SK-N-SH (cell line): ENCODE measurements at regions not wholly inside any gene's neighbourhood (a gene's known extent, or its start where the extent isn't known, plus 50 kb on each side); places are given as distances from the start of the nearest gene placed in this dataset.

ENCODE experiments used
- CTCF ChIA-PET: fragments of 300-600, 350-600 bp; formaldehyde crosslinking; extraction: SDS; loops from one replicate; lab custom pipeline; 2021; lab: Yijun Ruan, JAX
- POLR2A ChIA-PET: fragments of 350-600 bp; sonication (Branson Sonifier 250); formaldehyde crosslinking; extraction: SDS; loops from one replicate; lab custom pipeline; 2020; ENCODE audit warnings: antibody characterized with exemption, inconsistent platforms; lab: Yijun Ruan, JAX
- DNase-seq: peaks from one replicate; pipeline ENCODE4 v3.0.0; 2012
- H2AFZ ChIP-seq: fragments of 200-600 bp; sonication (generic); 2 replicates; pipeline ENCODE4 v1.8.1; 2016; ENCODE audit warnings: antibody characterized with exemption, mild to moderate bottlenecking, low read depth
- H3F3A ChIP-seq: fragments of 200-600 bp; sonication (generic); replicated peaks from 2 replicates; pipeline ENCODE3; 2016; ENCODE audit warnings: antibody characterized with exemption, mild to moderate bottlenecking; ENCODE audit not compliant: insufficient read depth
- H3K27ac ChIP-seq, 2 experiments: fragments of 200-500 bp in 1 of 2; fragments of 200-600 bp in 1 of 2; sonication (Bioruptor generic) in 1 of 2; sonication (generic), shearing (Covaris generic) in 1 of 2; 2 replicates each; pipeline versions ENCODE4 v1.5.1 to v1.6.1; 2014 to 2016; ENCODE audit warnings: low read depth in 2 of 2, inconsistent platforms in 1 of 2, low read length in 1 of 2, mild to moderate bottlenecking in 1 of 2, mixed read lengths in 1 of 2
- H3K27me3 ChIP-seq: fragments of 200-600 bp; sonication (generic), shearing (Covaris generic); 2 replicates; pipeline ENCODE4 v1.6.1; 2016; ENCODE audit warnings: mixed run types; ENCODE audit not compliant: insufficient read depth
- H3K36me3 ChIP-seq, 2 experiments: fragments of 200-500 bp in 1 of 2; fragments of 200-600 bp in 1 of 2; sonication (Bioruptor generic) in 1 of 2; sonication (generic) in 1 of 2; replicated peaks in 1 of 2; 2 replicates each; pipeline versions ENCODE3 to v1.5.1; 2014 to 2016; ENCODE audit warnings: low read length in 1 of 2, mild to moderate bottlenecking in 1 of 2; ENCODE audit not compliant: insufficient read depth in 2 of 2, control insufficient read depth in 1 of 2
- H3K4me1 ChIP-seq, 2 experiments: fragments of 200-500 bp in 1 of 2; fragments of 200-600 bp in 1 of 2; sonication (Bioruptor generic) in 1 of 2; sonication (generic), shearing (Covaris generic) in 1 of 2; 2 replicates each; pipeline versions ENCODE4 v1.5.1 to v1.6.1; 2014 to 2016; ENCODE audit warnings: low read depth in 1 of 2, low read length in 1 of 2, mixed run types in 1 of 2; ENCODE audit not compliant: insufficient read depth in 2 of 2, control insufficient read depth in 1 of 2
- H3K4me2 ChIP-seq: fragments of 200-600 bp; sonication (generic), shearing (Covaris generic); 2 replicates; pipeline ENCODE4 v1.6.1; 2017; ENCODE audit warnings: mixed run types
- H3K4me3 ChIP-seq, 2 experiments: fragments of 200-500 bp in 1 of 2; fragments of 200-600 bp in 1 of 2; sonication (Bioruptor generic) in 1 of 2; sonication (generic), shearing (Covaris generic) in 1 of 2; 2 replicates each; pipeline versions ENCODE4 v1.5.1 to v1.8.1; 2014 to 2016; ENCODE audit warnings: low read depth in 2 of 2, inconsistent platforms in 1 of 2, low read length in 1 of 2, mild to moderate bottlenecking in 1 of 2, mixed read lengths in 1 of 2, moderate library complexity in 1 of 2
- H3K79me2 ChIP-seq: fragments of 200-600 bp; sonication (generic); 2 replicates; pipeline ENCODE4 v1.8.1; 2017; ENCODE audit warnings: mild to moderate bottlenecking; ENCODE audit not compliant: insufficient read depth
- H3K9ac ChIP-seq: fragments of 200-600 bp; sonication (generic); 2 replicates; pipeline ENCODE4 v1.6.1; 2017; ENCODE audit warnings: mixed run types
- H3K9me2 ChIP-seq: fragments of 200-600 bp; sonication (generic); 2 replicates; pipeline ENCODE4 v1.6.1; 2017; ENCODE audit warnings: mixed run types
- H3K9me3 ChIP-seq: fragments of 200-600 bp; sonication (generic); 2 replicates; pipeline ENCODE4 v1.6.1; 2017; ENCODE audit warnings: mixed run types, mild to moderate bottlenecking, moderate library complexity
- H4K20me1 ChIP-seq: fragments of 200-600 bp; sonication (generic); 2 replicates; pipeline ENCODE4 v1.6.1; 2017; ENCODE audit warnings: mild to moderate bottlenecking, mixed run types; ENCODE audit not compliant: insufficient read depth
- JUND ChIP-seq: IDR thresholded peaks from 2 replicates; pipeline ENCODE4 v1.4.0; 2012
- MEF2A ChIP-seq: IDR thresholded peaks from 2 replicates; pipeline ENCODE4 v1.4.0; 2012; ENCODE audit warnings: low read depth, borderline replicate concordance
- RAD21 ChIP-seq: IDR thresholded peaks from 2 replicates; pipeline ENCODE4 v1.6.1; 2012; ENCODE audit warnings: mild to moderate bottlenecking, low read length
- RXRA ChIP-seq: IDR thresholded peaks from 2 replicates; pipeline ENCODE4 v1.4.0; 2012; ENCODE audit warnings: low read depth, mild to moderate bottlenecking, borderline replicate concordance
- SIN3A ChIP-seq: IDR thresholded peaks from 2 replicates; pipeline ENCODE4 v1.6.1; 2012; ENCODE audit warnings: low read depth, mild to moderate bottlenecking, low read length, moderate library complexity, borderline replicate concordance
- TAF1 ChIP-seq: IDR thresholded peaks from 2 replicates; pipeline ENCODE4 v1.6.1; 2012; ENCODE audit warnings: low read depth, mild to moderate bottlenecking, low read length, moderate library complexity, borderline replicate concordance
- TCF12 ChIP-seq: IDR thresholded peaks from 2 replicates; pipeline ENCODE4 v1.4.0; 2012
- YY1 ChIP-seq: IDR thresholded peaks from 2 replicates; pipeline ENCODE4 v1.4.0; 2012; ENCODE audit warnings: low read depth, mild to moderate bottlenecking
- WGBS: methylation state at CpG from one replicate; pipeline ENCODE4 v1.1.6; 2017; ENCODE audit warnings: low lambda C conversion rate; 5-methylcytosine and 5-hydroxymethylcytosine counted together
- TF ChIP-seq, protein P1 (sequence below): IDR thresholded peaks from 2 replicates; pipeline ENCODE4 v1.4.0; 2012; ENCODE audit warnings: low read depth
- TF ChIP-seq, protein P2 (sequence below): fragments of 150-350 bp; IDR thresholded peaks from 2 replicates; pipeline ENCODE4 v1.6.1; 2016; ENCODE audit warnings: mild to moderate bottlenecking, low read depth, low read length
- TF ChIP-seq, protein P3 (sequence below): IDR thresholded peaks from 2 replicates; pipeline ENCODE4 v1.4.0; 2012; ENCODE audit warnings: low read depth, borderline replicate concordance
- TF ChIP-seq, protein P4 (sequence below): fragments of 200-600 bp; sonication (generic); IDR thresholded peaks from 2 replicates; pipeline ENCODE4 v1.6.1; 2017; ENCODE audit warnings: antibody characterized with exemption, mild to moderate bottlenecking, moderate library complexity
- TF ChIP-seq, protein P5 (sequence below): IDR thresholded peaks from 2 replicates; pipeline ENCODE4; 2012

- no peak for DNase-seq
- Histone ChIP-seq H3K27me3 (no peaks in the 10 kb centered on the region), H3K4me3 (no peak overlapping the region), H4K20me1 (no peaks in the 10 kb centered on the region), H3K9me2 (no peaks in the 10 kb centered on the region), H3K9ac (no peak overlapping the region), H3F3A (peaks cover 5% of the 10 kb centered on the region), H3K4me1 (no peaks in the 10 kb centered on the region), H3K36me3 (no peaks in the 10 kb centered on the region), H3K79me2 (no peaks in the 10 kb centered on the region), H3K9me3 (no peaks in the 10 kb centered on the region), H3K4me2 (no peak overlapping the region), H3K27ac (peak overlapping the region; percentile 50 to 63; a peak in 3 of 4 replicates), H2AFZ (no peak overlapping the region)
- CTCF ChIA-PET, result no interaction called here
- POLR2A ChIA-PET, result no interaction called here
- TF ChIP-seq YY1, result no peak
- TF ChIP-seq, protein P1, sequence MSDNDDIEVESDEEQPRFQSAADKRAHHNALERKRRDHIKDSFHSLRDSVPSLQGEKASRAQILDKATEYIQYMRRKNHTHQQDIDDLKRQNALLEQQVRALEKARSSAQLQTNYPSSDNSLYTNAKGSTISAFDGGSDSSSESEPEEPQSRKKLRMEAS, result 0 out of 2 replicates have a peak, but pooled peaks have one; percentile 8
- TF ChIP-seq, protein P2, sequence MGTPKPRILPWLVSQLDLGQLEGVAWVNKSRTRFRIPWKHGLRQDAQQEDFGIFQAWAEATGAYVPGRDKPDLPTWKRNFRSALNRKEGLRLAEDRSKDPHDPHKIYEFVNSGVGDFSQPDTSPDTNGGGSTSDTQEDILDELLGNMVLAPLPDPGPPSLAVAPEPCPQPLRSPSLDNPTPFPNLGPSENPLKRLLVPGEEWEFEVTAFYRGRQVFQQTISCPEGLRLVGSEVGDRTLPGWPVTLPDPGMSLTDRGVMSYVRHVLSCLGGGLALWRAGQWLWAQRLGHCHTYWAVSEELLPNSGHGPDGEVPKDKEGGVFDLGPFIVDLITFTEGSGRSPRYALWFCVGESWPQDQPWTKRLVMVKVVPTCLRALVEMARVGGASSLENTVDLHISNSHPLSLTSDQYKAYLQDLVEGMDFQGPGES, result no peak
- TF ChIP-seq, protein P3, sequence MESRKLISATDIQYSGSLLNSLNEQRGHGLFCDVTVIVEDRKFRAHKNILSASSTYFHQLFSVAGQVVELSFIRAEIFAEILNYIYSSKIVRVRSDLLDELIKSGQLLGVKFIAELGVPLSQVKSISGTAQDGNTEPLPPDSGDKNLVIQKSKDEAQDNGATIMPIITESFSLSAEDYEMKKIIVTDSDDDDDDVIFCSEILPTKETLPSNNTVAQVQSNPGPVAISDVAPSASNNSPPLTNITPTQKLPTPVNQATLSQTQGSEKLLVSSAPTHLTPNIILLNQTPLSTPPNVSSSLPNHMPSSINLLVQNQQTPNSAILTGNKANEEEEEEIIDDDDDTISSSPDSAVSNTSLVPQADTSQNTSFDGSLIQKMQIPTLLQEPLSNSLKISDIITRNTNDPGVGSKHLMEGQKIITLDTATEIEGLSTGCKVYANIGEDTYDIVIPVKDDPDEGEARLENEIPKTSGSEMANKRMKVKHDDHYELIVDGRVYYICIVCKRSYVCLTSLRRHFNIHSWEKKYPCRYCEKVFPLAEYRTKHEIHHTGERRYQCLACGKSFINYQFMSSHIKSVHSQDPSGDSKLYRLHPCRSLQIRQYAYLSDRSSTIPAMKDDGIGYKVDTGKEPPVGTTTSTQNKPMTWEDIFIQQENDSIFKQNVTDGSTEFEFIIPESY, result 0 out of 2 replicates have a peak, but pooled peaks have one; percentile 1
- TF ChIP-seq RAD21, result no peak
- TF ChIP-seq RXRA, result no peak
- TF ChIP-seq TCF12, result no peak
- 0 out of 2 replicates have a peak, but pooled peaks have one; percentile 17 for TF ChIP-seq SIN3A
- TF ChIP-seq MEF2A, result no peak
- TF ChIP-seq, protein P4, sequence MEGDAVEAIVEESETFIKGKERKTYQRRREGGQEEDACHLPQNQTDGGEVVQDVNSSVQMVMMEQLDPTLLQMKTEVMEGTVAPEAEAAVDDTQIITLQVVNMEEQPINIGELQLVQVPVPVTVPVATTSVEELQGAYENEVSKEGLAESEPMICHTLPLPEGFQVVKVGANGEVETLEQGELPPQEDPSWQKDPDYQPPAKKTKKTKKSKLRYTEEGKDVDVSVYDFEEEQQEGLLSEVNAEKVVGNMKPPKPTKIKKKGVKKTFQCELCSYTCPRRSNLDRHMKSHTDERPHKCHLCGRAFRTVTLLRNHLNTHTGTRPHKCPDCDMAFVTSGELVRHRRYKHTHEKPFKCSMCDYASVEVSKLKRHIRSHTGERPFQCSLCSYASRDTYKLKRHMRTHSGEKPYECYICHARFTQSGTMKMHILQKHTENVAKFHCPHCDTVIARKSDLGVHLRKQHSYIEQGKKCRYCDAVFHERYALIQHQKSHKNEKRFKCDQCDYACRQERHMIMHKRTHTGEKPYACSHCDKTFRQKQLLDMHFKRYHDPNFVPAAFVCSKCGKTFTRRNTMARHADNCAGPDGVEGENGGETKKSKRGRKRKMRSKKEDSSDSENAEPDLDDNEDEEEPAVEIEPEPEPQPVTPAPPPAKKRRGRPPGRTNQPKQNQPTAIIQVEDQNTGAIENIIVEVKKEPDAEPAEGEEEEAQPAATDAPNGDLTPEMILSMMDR, result no peak
- TF ChIP-seq JUND, result no peak
- TF ChIP-seq, protein P5, sequence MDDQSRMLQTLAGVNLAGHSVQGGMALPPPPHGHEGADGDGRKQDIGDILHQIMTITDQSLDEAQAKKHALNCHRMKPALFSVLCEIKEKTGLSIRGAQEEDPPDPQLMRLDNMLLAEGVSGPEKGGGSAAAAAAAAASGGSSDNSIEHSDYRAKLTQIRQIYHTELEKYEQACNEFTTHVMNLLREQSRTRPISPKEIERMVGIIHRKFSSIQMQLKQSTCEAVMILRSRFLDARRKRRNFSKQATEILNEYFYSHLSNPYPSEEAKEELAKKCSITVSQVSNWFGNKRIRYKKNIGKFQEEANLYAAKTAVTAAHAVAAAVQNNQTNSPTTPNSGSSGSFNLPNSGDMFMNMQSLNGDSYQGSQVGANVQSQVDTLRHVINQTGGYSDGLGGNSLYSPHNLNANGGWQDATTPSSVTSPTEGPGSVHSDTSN, result peak; percentile 65
- TF ChIP-seq TAF1, result no peak
- 8% methylated on average over 2 of the region's 2 CpGs for WGBS
These were observed 746.4 kb downstream of the SLC4A3 start for GRCh38 chr2:220373878-220374277.
